ENCODE measurements at regions not wholly inside any gene's neighbourhood (a gene's known extent, or its start where the extent isn't known, plus 50 kb on each side); places are given as distances from the start of the nearest gene placed in this dataset.

DNA sequence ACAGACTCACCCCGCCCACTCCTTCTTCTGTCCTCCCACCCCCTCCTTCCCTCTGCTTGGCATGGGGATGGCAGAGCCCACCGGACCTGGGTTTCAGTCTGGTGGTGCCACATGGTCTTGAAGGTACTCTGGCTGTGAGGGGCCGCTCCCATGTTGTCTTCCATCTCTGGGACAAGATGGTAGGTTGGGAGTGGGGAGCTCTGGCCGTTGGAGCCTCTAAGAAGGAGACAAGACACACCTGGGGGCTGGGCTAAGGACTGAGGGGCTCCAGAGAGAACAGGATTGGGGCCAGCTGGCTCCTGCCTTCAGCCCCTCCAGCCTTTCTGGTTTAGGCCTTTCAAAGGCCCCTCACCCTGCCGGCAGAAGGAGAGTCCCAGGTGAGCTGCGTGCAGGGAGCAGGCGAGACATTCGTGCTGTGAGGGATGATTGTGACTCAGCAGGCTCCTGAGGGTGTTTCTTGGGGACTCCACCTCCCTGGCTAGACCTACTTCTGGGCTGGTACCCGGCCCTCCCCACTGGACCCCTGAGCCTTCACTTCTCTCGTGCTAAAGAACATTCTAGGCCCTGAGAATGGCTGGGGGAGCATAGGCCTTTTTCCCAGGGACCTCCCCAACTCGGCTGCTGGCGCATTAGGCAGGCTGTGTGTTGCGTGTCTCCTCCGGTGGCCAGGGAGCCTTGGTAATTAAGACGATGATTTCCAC, 128.2 kb upstream of the HAAO start:
- Mint-ChIP-seq H3K4me3 (no peak overlapping the region), H3K27me3 (peaks cover 30 to 48% of the 10 kb centered on the region in 2 donors), H3K9me3 (no peaks in the 10 kb centered on the region), H3K36me3 (ENCODE audit: insufficient read depth) (no peaks in the 10 kb centered on the region), H3K27ac (no peak overlapping the region), H3K4me1 (ENCODE audit: low read depth in 2 of 2) (peaks cover 0 to 6% of the 10 kb centered on the region in 2 donors)
- no peak for ATAC-seq (replicated peaks)
- no peak for DNase-seq

DNA sequence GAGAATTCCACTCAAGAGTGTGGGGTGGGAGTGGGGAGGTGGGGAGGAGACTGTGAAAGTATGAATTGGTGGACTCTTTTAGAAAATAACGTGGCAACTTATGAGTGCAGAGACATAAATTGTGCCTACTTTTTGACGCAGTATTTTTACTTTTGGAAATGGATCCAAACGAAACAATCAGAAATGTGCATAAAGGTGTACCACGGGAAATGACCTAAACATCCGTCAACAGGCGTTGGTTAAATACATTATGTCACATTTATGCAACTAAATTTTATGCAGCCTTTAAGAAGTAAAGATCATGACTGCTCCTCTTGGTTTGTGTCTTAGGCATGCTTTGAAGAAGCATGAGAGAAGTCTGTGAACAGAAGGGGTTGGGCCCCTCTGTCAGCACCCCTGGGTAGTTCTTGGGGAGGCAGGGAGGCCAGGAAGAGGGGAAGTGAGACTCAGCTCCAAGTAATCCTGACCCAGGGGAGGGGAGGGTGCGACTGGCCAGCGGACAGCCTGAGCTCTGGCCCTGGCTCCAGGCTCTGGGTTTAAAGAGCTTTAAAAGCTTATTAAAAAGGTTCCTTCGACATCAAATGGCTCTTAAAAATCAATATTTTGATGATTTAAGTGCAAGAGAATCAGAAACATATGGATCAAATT, 126.4 kb upstream of the HAAO start:
- DNase-seq (no peak), ATAC-seq (replicated peaks) (no peak)
- H3K27ac Mint-ChIP-seq, result no peak overlapping the region
- H3K27me3 Mint-ChIP-seq, result peaks cover 30 to 48% of the 10 kb centered on the region in 2 donors
- H3K36me3 Mint-ChIP-seq (ENCODE audit: insufficient read depth), result no peaks in the 10 kb centered on the region
- H3K9me3 Mint-ChIP-seq, result no peaks in the 10 kb centered on the region
- no peak overlapping the region for H3K4me3 Mint-ChIP-seq
- H3K4me1 Mint-ChIP-seq (ENCODE audit: low read depth in 2 of 2), result peaks cover 0 to 6% of the 10 kb centered on the region in 2 donors

DNA sequence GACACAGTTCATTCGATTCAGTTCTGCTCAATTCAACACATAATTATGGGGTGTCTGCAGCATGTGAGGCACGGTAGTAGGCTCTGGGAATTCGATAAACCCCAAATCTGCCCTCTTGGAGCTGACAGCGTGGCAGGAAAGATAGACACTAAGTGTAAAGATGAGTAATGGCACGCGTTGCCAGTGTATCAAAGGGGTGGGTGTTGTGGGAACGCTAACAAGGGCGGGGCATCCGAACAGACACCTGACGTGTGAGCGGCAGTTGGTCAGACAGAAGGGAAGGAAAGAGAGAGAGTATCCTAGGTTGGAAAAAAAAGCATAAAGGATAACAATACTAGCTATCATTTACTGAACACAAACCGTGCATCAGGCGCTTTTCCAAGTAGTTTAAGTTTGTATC, 125.7 kb upstream of the HAAO start:
- Mint-ChIP-seq H3K36me3 (ENCODE audit: insufficient read depth) (no peaks in the 10 kb centered on the region), H3K27me3 (peaks cover 30 to 46% of the 10 kb centered on the region in 2 donors), H3K9me3 (no peaks in the 10 kb centered on the region), H3K27ac (no peak overlapping the region), H3K4me3 (no peak overlapping the region), H3K4me1 (ENCODE audit: low read depth in 2 of 2) (peaks cover 5 to 6% of the 10 kb centered on the region in 2 donors)
- no peak for ATAC-seq (replicated peaks)
- DNase-seq, result no peak

DNA sequence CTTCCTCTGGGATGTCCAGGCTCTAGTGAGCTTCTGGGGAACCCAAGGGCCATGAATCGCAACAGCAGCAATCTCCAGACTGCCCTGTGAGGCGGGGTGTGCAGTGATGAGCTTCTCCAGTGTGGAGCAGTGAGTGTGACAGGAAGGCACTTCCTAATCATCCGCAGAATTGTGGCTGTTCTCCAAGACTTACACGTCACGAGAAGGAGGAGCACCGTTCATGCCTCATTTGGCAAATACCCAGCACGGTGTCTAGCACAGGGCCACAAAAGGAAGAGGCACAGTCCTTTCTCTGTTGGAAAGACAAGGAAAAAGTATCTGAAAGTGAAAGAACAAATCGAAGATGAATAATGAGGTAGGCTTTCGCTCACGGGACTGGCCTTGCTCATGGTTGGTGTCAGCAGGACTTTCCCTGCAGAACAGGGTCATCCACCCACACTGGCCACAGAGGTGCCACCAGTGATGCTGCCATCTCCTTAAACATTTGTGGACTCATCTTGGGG, 125.1 kb upstream of the HAAO start:
- no peaks in the 10 kb centered on the region for H3K9me3 Mint-ChIP-seq
- no peaks in the 10 kb centered on the region for H3K36me3 Mint-ChIP-seq (ENCODE audit: insufficient read depth)
- no peak for ATAC-seq (replicated peaks)
- H3K4me1 Mint-ChIP-seq (ENCODE audit: low read depth in 2 of 2), result peaks cover 5 to 10% of the 10 kb centered on the region in 2 donors
- no peak overlapping the region for H3K4me3 Mint-ChIP-seq
- peaks cover 30 to 40% of the 10 kb centered on the region in 2 donors for H3K27me3 Mint-ChIP-seq
- DNase-seq, result no peak
- no peak overlapping the region for H3K27ac Mint-ChIP-seq

DNA sequence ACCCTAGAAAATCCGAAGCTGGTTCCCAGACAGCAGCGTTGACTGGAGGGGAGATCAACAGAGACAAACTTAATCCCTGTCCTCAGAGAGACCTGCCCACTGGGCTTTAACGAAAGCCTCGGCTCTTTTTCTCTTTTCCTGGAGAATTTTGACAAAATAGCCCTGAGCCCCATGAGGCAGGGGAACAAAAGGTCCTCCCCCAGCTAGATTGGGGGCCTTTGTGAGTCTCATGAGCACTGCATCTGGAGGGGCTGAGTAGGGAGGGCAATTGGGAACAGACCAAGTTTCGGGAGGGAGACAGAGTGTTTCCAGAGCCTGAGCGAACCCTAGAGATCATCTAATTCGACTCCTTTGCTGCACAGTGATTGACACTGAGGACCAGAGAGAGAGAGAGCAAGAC, 123.9 kb upstream of the HAAO start:
- Mint-ChIP-seq H3K4me1 (ENCODE audit: low read depth in 2 of 2) (peaks cover 5 to 10% of the 10 kb centered on the region in 2 donors), H3K27ac (no peak overlapping the region), H3K36me3 (ENCODE audit: insufficient read depth) (no peaks in the 10 kb centered on the region), H3K27me3 (peaks cover 26 to 29% of the 10 kb centered on the region in 2 donors), H3K9me3 (no peaks in the 10 kb centered on the region), H3K4me3 (no peak overlapping the region)
- DNase-seq (no peak), ATAC-seq (replicated peaks) (no peak)

DNA sequence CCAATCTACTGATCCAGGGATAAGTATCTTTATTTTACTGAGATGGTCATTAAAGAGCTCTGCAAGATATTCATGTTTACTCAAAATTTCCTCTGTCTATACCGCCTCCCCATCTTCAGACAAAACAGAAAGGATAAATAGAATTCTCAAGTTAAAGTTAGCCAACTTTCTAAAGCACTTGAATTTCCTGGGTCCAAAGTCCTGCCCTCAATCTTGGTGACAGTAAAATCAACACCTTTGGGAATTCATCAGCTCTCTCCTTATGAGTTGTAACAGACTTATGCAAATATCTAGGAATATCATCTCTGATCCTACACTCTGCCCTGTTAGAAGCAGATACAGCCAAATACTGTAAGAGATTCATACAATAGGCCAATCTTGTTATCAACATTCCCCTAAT, 122.5 kb upstream of the HAAO start:
- Mint-ChIP-seq H3K36me3 (ENCODE audit: insufficient read depth) (no peaks in the 10 kb centered on the region), H3K27ac (no peak overlapping the region), H3K27me3 (peaks cover 21 to 26% of the 10 kb centered on the region in 2 donors), H3K4me3 (no peak overlapping the region), H3K9me3 (no peaks in the 10 kb centered on the region), H3K4me1 (ENCODE audit: low read depth in 2 of 2) (peaks cover 5 to 10% of the 10 kb centered on the region in 2 donors)
- no peak for ATAC-seq (replicated peaks)
- no peak for DNase-seq

DNA sequence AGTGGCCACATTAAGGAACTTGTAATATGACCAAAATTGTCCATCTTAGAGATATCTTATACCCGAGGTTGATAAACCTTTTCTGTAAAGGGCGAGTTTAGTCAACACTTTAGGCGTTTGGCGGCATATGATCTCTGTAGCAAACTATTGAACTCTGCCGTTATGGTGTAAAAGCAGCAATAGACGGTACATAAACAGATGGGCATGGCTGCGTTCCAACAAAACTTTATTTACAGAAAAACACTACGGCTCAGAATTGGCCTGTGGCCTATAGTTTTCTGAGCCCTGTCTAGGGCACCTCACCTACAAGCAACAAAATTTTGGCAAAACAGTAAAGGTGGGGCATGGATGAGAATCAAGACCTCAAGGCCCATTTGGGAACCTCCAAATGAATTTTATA, 121.9 kb upstream of the HAAO start:
- Mint-ChIP-seq H3K4me3 (no peak overlapping the region), H3K4me1 (ENCODE audit: low read depth in 2 of 2) (peaks cover 5 to 10% of the 10 kb centered on the region in 2 donors), H3K27me3 (peaks cover 21 to 26% of the 10 kb centered on the region in 2 donors), H3K27ac (no peak overlapping the region), H3K9me3 (no peaks in the 10 kb centered on the region), H3K36me3 (ENCODE audit: insufficient read depth) (no peaks in the 10 kb centered on the region)
- ATAC-seq (replicated peaks) (no peak), DNase-seq (no peak)

DNA sequence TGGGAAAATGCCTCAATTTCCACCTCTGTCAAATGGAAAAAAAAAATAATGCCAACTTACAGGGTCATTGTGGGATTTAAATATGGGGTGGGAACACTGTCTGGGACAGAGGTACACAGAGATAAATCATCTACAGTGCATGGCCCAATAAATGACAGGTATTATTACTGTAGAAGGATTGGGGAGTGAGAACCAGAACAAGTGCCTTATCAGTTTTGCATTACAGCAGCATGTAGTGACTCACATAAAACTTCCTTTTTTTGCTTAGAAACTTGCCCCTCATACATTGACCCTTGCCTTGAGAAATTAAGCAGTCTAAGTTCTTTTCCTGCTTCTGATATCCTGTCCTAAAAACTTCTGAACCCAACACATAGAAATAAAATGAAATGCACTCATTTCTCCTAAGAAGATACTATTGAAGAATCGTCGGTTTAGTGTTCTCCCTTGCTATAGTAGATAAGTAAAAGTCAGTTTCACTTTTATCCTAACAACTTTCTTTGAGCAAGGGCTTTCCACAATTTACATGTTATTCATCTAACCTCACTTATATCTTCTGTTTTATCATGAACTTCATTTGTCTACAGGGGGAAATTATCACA, 121.0 kb upstream of the HAAO start:
- no peak for DNase-seq
- ATAC-seq (replicated peaks), result no peak
- Mint-ChIP-seq H3K27me3 (peaks cover 27 to 32% of the 10 kb centered on the region in 2 donors), H3K9me3 (no peaks in the 10 kb centered on the region), H3K27ac (no peak overlapping the region), H3K4me3 (peak overlapping the region in 1 of 2 donors; percentile 12), H3K36me3 (ENCODE audit: insufficient read depth) (no peaks in the 10 kb centered on the region), H3K4me1 (ENCODE audit: low read depth in 2 of 2) (peaks cover 5 to 10% of the 10 kb centered on the region in 2 donors)

DNA sequence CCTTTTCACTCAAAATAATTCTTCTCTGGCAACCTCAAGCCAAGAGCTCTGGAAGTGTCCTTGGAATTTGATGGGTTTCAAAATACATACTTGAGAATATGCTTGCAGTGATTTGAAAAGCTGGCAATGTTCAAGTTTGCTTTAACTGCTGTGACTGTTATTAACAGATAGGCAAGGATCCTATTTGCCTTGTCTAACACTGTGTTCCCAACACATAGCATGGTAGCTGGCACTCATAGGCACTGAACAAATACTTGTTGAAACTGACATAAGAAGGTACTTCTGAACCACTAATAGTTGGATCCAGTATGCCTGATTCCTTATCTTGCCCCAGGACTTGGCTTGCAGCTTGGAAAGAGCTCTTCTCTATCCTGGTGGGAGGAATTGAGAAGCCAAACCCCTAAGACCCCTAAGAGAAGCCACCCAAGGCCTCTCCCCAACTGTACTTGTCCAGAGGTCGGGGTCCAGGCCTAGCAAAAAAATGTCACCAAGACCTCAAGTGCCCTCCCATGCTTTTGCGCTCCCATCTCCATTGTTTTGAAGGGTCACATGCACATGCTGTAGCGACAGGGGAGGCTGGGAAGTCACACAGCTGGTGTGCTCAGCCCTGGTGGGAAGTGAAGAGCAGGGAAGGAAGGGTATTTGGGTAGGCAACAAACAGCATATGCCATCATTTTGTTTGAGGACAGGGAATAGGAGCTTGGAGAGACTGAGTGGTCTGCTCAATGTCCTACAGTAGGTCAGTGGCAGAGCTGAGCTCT, 118.4 kb upstream of the HAAO start:
- Mint-ChIP-seq H3K4me3 (no peak overlapping the region), H3K9me3 (no peaks in the 10 kb centered on the region), H3K27me3 (peaks cover 24 to 37% of the 10 kb centered on the region in 2 donors), H3K4me1 (ENCODE audit: low read depth in 2 of 2) (peaks cover 3 to 5% of the 10 kb centered on the region in 2 donors), H3K27ac (no peak overlapping the region), H3K36me3 (ENCODE audit: insufficient read depth) (no peaks in the 10 kb centered on the region)
- ATAC-seq (replicated peaks), result no peak
- DNase-seq, result no peak

DNA sequence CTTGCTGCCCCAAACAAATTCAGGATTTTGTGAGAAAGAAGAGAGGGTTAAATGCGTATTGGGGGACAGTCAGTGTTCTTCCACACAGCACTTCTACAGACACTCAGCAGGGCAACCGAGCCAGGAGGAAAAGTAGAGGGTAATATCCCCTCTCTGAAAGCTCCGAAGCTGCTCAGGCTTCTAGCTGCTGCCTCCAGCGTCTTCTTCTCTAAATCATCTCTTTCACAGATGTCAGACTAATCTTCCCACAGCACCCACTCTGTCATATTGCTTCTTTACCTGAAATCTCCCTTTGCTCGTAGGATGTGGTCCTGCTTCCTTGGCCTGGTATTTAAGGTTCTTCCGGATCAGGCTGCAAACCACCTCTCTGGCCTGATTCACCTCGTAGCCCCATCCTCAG, 117.6 kb upstream of the HAAO start:
- H3K9me3 Mint-ChIP-seq, result no peaks in the 10 kb centered on the region
- ATAC-seq (replicated peaks) (no peak), DNase-seq (no peak)
- no peaks in the 10 kb centered on the region for H3K36me3 Mint-ChIP-seq (ENCODE audit: insufficient read depth)
- no peak overlapping the region for H3K27ac Mint-ChIP-seq
- peaks cover 30 to 45% of the 10 kb centered on the region in 2 donors for H3K27me3 Mint-ChIP-seq
- no peak overlapping the region for H3K4me3 Mint-ChIP-seq
- H3K4me1 Mint-ChIP-seq (ENCODE audit: low read depth in 2 of 2), result peaks cover 3 to 5% of the 10 kb centered on the region in 2 donors

DNA sequence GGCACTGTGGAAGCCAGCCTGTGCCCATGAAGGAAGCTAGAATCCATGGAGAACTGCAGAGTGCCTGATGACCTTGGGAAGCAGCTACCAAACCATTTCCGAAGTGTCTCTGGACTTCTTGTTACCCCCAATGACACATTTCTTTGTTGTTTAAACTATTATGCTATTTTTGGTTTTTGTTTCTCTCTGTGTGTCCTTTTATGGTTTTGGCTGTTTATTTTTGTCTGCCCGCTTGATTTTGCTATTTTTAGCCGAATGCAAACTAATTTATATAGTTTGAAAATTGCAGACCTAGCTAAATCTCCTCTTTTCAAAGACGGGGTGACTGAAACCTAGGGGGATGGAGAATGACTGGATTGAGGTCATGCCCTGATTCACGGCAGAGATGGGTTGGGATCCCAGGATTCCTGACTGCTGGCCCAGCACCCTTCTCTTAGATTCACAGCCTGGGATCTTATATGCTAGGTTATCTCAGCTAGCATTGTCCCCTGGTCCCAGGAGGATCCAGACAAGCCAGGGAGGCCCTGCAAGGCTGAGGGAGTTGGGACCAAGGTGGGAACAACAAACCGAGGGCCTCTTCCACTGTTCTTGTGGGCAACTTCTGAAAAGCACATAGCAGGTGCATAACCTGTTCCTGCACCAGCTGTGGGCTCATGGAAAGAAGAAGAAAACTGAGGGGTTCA, 116.3 kb upstream of the HAAO start:
- DNase-seq (no peak), ATAC-seq (replicated peaks) (no peak)
- H3K27ac Mint-ChIP-seq, result no peak overlapping the region
- peaks cover 3 to 4% of the 10 kb centered on the region in 2 donors for H3K4me1 Mint-ChIP-seq (ENCODE audit: low read depth in 2 of 2)
- H3K27me3 Mint-ChIP-seq, result peaks cover 36 to 55% of the 10 kb centered on the region in 2 donors
- no peak overlapping the region for H3K4me3 Mint-ChIP-seq
- no peaks in the 10 kb centered on the region for H3K9me3 Mint-ChIP-seq
- H3K36me3 Mint-ChIP-seq (ENCODE audit: insufficient read depth), result no peaks in the 10 kb centered on the region

DNA sequence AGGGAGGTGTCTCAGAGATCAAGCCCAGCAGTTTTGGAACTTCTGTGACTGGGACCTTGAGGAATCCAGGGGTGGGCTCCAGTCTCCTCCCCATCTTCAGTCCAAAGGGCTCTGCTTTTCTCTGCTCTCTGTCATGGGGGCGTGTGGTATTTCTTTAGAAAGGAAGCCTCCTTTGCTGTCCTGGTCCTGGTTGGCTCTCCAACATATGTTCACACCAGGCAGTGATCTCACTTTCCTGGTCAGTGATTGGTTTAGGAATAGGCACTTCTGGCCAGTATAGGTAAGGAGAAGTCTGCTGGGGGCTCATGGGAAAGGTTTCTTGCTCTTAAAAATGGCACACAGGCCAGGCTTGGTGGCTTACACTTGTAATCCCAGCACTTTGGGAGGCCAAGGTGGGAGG, 115.5 kb upstream of the HAAO start:
- no peak overlapping the region for H3K27ac Mint-ChIP-seq
- peaks cover 36 to 62% of the 10 kb centered on the region in 2 donors for H3K27me3 Mint-ChIP-seq
- no peaks in the 10 kb centered on the region for H3K36me3 Mint-ChIP-seq (ENCODE audit: insufficient read depth)
- no peaks in the 10 kb centered on the region for H3K9me3 Mint-ChIP-seq
- no peak overlapping the region for H3K4me3 Mint-ChIP-seq
- DNase-seq, result no peak
- no peak for ATAC-seq (replicated peaks)
- peaks cover 0 to 1% of the 10 kb centered on the region in 2 donors for H3K4me1 Mint-ChIP-seq (ENCODE audit: low read depth in 2 of 2)

Data from effector memory CD8-positive, alpha-beta T cell (primary cell).